Hepatocyte (in vitro differentiated cells): ENCODE measurements at regions not wholly inside any gene's neighbourhood (a gene's known extent, or its start where the extent isn't known, plus 50 kb on each side); places are given as distances from the start of the nearest gene placed in this dataset.

Source experiments
- DNase-seq: peaks from one replicate; pipeline ENCODE4 v3.0.0-alpha.2; 2016; ENCODE audit warnings: low spot score
- H2AFZ ChIP-seq: fragments of 200-600 bp; sonication (generic); 2 replicates; pipeline ENCODE4 v1.6.0; 2016; ENCODE audit warnings: antibody characterized with exemption, mild to moderate bottlenecking
- H3K27ac ChIP-seq: fragments of 200-600 bp; sonication (generic); 2 replicates; pipeline ENCODE4 v1.5.1; 2016; ENCODE audit warnings: mild to moderate bottlenecking
- H3K27me3 ChIP-seq: fragments of 200-600 bp; sonication (generic); 2 replicates; pipeline ENCODE4 v1.6.1; 2016
- H3K36me3 ChIP-seq: fragments of 200-600 bp; sonication (generic); replicated peaks from 2 replicates; pipeline ENCODE4 v1.5.1; 2016; ENCODE audit warnings: low read depth; ENCODE audit not compliant: insufficient read depth
- H3K4me1 ChIP-seq: fragments of 200-600 bp; sonication (generic); 2 replicates; pipeline ENCODE4 v1.5.1; 2016; ENCODE audit warnings: mild to moderate bottlenecking, moderate library complexity; ENCODE audit not compliant: insufficient read depth
- H3K4me2 ChIP-seq: fragments of 200-600 bp; sonication (generic); 2 replicates; pipeline ENCODE4 v1.6.0; 2016
- H3K4me3 ChIP-seq: fragments of 200-600 bp; sonication (generic); 2 replicates; pipeline ENCODE4 v1.5.1; 2016; ENCODE audit warnings: mild to moderate bottlenecking
- H3K79me2 ChIP-seq: fragments of 200-600 bp; sonication (generic); 2 replicates; pipeline ENCODE4 v1.6.0; 2017; ENCODE audit warnings: mild to moderate bottlenecking
- H3K9me2 ChIP-seq: fragments of 200-600 bp; sonication (generic); replicated peaks from 2 replicates; pipeline ENCODE4 v1.6.0; 2017; ENCODE audit warnings: mild to moderate bottlenecking; ENCODE audit not compliant: insufficient read depth
- H3K9me3 ChIP-seq: fragments of 200-600 bp; sonication (generic); 2 replicates; pipeline ENCODE4 v1.5.1; 2016; ENCODE audit warnings: low read depth, mild to moderate bottlenecking
- H4K20me1 ChIP-seq: fragments of 200-600 bp; sonication (generic); 2 replicates; pipeline ENCODE4 v1.6.0; 2016; ENCODE audit warnings: mild to moderate bottlenecking; ENCODE audit not compliant: insufficient read depth, poor library complexity, severe bottlenecking
- CTCF ChIP-seq: fragments of 200-600 bp; sonication (generic); IDR thresholded peaks from 2 replicates; pipeline ENCODE4 v1.5.1; 2016; ENCODE audit warnings: antibody characterized with exemption, mild to moderate bottlenecking; ENCODE audit not compliant: poor library complexity
- EZH2 ChIP-seq: fragments of 200-600 bp; sonication (generic); IDR thresholded peaks from 2 replicates; pipeline ENCODE4 v1.6.1; 2016; ENCODE audit warnings: antibody characterized with exemption, mild to moderate bottlenecking, borderline replicate concordance
- EZH2phosphoT487 ChIP-seq: fragments of 200-600 bp; sonication (generic); IDR thresholded peaks from one replicate; pipeline ENCODE4 v1.6.1; 2018; ENCODE audit warnings: antibody characterized with exemption, mild to moderate bottlenecking, low read depth, moderate library complexity; ENCODE audit not compliant: unreplicated experiment, severe bottlenecking
- WGBS: methylation state at CpG from one replicate; pipeline ENCODE4 v1.1.6; 2016; ENCODE audit warnings: low lambda C conversion rate; ENCODE audit errors: missing lambda C conversion rate; 5-methylcytosine and 5-hydroxymethylcytosine counted together

DNA sequence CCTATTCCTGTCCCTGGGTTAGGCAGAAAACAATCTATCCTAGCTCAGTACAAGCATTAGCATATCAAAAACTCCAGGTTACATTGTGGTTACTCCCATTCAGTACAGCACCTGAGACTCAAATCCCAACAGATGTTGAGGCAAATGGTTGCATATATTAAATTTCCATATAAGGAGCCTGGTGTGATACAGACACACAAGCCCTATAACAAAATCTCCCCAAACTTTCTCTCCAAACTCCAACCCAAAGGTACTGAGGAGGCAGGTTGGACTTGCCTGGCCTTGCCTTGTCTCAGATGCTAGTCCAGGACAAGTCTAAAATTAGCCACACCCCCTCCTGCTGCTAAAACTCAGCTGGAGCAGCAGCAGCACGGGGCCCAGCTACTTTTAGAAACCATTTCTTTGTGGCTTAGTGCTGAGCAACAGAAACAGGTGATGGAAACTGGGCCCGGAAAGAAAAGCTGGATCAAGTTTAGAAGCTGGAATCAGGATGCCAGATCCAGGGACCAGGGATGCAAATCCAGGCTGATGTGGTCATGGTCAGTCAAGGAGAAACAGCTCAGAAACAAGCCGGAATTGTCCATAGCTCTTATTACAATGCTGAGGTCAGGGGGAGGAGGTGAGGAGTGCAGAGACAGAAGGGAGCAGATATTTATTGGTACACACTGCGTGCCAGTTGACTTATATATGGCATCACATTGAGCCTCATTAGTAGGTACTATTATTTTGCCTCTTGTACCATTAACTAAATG, 73.7 kb upstream of the AMOTL1 start:
- H3K79me2 ChIP-seq: no peaks in the 10 kb centered on the region
- H4K20me1 ChIP-seq: no peaks in the 10 kb centered on the region
- no peak for TF ChIP-seq EZH2phosphoT487
- TF ChIP-seq EZH2: no peak
- no peak for TF ChIP-seq CTCF
- no peaks in the 10 kb centered on the region for H3K36me3 ChIP-seq
- no peaks in the 10 kb centered on the region for H3K9me3 ChIP-seq
- H3K4me1 ChIP-seq: no peaks in the 10 kb centered on the region
- whole genome bisulfite sequencing: 69% methylated on average over 4 of the region's 4 CpGs
- DNase-seq: no peak
- H3K4me2 ChIP-seq: no peak overlapping the region
- no peak overlapping the region for H2AFZ ChIP-seq
- H3K27ac ChIP-seq: no peak overlapping the region
- H3K9me2 ChIP-seq: no peaks in the 10 kb centered on the region
- H3K27me3 ChIP-seq: no peaks in the 10 kb centered on the region
- H3K4me3 ChIP-seq: no peak overlapping the region

GRCh38 chr11:94697156-94697555, 71.0 kb upstream of the AMOTL1 start:
- no peak for DNase-seq
- no peak for TF ChIP-seq EZH2phosphoT487

GRCh38 chr11:94700622-94701021, 67.5 kb upstream of the AMOTL1 start:
- no peaks in the 10 kb centered on the region for H4K20me1 ChIP-seq
- no peak overlapping the region for H3K4me3 ChIP-seq
- no peak for DNase-seq
- no peak for TF ChIP-seq EZH2
- no peak overlapping the region for H3K27ac ChIP-seq
- no peaks in the 10 kb centered on the region for H3K36me3 ChIP-seq
- H3K27me3 ChIP-seq: no peaks in the 10 kb centered on the region
- no peak overlapping the region for H3K4me2 ChIP-seq
- H3K9me3 ChIP-seq: no peaks in the 10 kb centered on the region
- no peaks in the 10 kb centered on the region for H3K79me2 ChIP-seq
- WGBS: 44% methylated on average over 1 of the region's 1 CpG
- H3K9me2 ChIP-seq: no peaks in the 10 kb centered on the region
- H2AFZ ChIP-seq: no peak overlapping the region
- peaks cover 4% of the 10 kb centered on the region for H3K4me1 ChIP-seq

More at GRCh38 chr11:94697156-94697555, 71.0 kb upstream of the AMOTL1 start:
- Histone ChIP-seq H3K4me2 (no peak overlapping the region), H3K9me2 (no peaks in the 10 kb centered on the region), H3K27ac (no peak overlapping the region), H2AFZ (no peak overlapping the region), H3K4me1 (no peaks in the 10 kb centered on the region), H4K20me1 (no peaks in the 10 kb centered on the region), H3K79me2 (no peaks in the 10 kb centered on the region), H3K36me3 (no peaks in the 10 kb centered on the region), H3K9me3 (no peaks in the 10 kb centered on the region), H3K27me3 (no peaks in the 10 kb centered on the region), H3K4me3 (no peak overlapping the region)

DNA sequence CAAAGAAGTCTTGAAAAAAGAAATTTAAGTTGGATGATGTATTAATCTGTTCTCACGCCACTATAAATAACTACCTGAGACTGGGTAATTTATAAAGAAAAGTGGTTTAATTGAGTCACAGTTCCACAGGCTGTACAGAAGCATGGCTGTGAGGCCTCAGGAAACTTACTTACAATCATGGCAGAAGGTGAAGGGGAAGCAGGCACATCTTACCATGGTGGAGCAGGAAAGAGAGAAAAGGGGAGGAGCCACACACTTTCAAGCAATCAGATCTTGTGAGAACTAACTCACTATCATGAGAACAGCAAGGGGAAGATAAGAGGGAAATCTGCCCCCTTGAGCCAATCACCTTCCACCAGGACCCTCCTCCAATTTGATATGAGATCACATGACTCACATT, 65.7 kb upstream of the AMOTL1 start:
- 97% methylated on average over 1 of the region's 1 CpG for WGBS
- H3K4me1 ChIP-seq: peaks cover 21% of the 10 kb centered on the region

More for the DNA sequence above, 65.7 kb upstream of the AMOTL1 start:
- Histone ChIP-seq H3K27me3 (no peaks in the 10 kb centered on the region), H2AFZ (no peak overlapping the region), H4K20me1 (no peaks in the 10 kb centered on the region), H3K36me3 (no peaks in the 10 kb centered on the region), H3K9me3 (no peaks in the 10 kb centered on the region), H3K9me2 (no peaks in the 10 kb centered on the region), H3K4me2 (no peak overlapping the region), H3K27ac (no peak overlapping the region), H3K79me2 (no peaks in the 10 kb centered on the region), H3K4me3 (no peak overlapping the region)
- no peak for TF ChIP-seq CTCF
- TF ChIP-seq EZH2phosphoT487: no peak
- TF ChIP-seq EZH2: no peak
- DNase-seq: no peak
